ENCODE measurements at regions not wholly inside any gene's neighbourhood (a gene's known extent, or its start where the extent isn't known, plus 50 kb on each side); places are given as distances from the start of the nearest gene placed in this dataset.

DNA sequence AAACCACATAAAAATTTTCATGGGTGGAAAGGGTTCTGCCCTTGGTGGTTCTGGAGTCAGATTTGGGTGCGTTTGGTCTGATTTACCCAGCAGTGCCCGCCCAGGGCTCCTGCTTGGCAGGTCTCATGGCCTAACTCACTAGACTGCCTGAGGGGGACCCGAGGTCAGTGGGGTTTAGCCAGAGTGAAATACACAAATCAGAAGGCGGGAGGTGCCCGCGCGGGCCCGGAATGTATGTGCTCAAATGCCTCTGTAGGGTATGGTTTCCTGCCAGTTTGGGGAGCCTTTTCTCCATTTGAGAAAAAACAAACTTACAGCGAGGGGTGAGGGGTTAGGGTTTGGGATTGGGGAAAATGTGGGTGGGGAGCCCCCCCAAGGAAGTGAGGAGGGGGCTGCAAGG lies 70.9 kb upstream of the POLG start:
- H3K4me3 ChIP-seq (ENCODE audit: low read depth, low read length) = no peak overlapping the region
- DNase-seq (ENCODE audit: low read depth) = no peak
- TF ChIP-seq, protein P1, sequence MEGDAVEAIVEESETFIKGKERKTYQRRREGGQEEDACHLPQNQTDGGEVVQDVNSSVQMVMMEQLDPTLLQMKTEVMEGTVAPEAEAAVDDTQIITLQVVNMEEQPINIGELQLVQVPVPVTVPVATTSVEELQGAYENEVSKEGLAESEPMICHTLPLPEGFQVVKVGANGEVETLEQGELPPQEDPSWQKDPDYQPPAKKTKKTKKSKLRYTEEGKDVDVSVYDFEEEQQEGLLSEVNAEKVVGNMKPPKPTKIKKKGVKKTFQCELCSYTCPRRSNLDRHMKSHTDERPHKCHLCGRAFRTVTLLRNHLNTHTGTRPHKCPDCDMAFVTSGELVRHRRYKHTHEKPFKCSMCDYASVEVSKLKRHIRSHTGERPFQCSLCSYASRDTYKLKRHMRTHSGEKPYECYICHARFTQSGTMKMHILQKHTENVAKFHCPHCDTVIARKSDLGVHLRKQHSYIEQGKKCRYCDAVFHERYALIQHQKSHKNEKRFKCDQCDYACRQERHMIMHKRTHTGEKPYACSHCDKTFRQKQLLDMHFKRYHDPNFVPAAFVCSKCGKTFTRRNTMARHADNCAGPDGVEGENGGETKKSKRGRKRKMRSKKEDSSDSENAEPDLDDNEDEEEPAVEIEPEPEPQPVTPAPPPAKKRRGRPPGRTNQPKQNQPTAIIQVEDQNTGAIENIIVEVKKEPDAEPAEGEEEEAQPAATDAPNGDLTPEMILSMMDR (IDR thresholded peaks at IDR 0.05; ENCODE audit: insufficient read depth, low read depth, low read length, missing control alignments) = no peak

DNA sequence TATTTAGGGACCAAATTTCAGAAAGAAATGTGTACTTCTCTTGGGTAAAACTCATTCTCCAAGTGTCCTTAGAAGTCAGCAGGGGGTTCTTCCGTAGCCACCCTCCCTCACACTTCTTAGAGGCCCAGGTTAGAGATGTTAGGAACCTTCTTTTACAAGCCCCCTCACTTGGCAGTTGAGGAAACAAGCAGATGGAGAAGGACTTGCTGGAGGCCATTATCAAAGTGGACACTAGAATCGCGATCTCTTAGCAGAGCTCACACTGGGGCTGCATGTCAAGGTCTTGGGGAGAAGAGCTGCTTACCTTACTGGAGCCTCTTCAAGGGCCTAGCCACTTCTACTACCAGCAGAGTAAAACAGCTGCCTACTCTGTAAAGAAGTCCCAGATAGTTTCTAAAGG lies 69.4 kb upstream of the POLG start:
- no peak for DNase-seq (ENCODE audit: low read depth)
- no peak overlapping the region for H3K4me3 ChIP-seq (ENCODE audit: low read depth, low read length)
- TF ChIP-seq, protein P1 (IDR thresholded peaks at IDR 0.05; ENCODE audit: insufficient read depth, low read depth, low read length, missing control alignments) = no peak

DNA sequence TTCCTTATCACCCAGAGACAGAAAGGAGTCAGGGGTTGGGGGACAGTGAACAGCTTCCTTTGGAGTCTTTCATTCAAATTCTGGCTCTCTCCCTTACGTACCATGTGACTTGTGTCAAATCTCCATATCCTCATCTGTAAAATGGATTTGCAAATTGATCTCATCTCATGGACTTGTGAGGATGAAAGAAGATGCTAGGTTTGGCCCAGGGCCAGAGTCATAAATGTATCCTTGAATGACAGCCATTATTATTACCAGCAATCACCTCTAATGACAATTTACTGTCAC lies 67.8 kb upstream of the POLG start:
- TF ChIP-seq, protein P1 (IDR thresholded peaks at IDR 0.05; ENCODE audit: insufficient read depth, low read depth, low read length, missing control alignments) = no peak
- no peak for DNase-seq (ENCODE audit: low read depth)
- no peak overlapping the region for H3K4me3 ChIP-seq (ENCODE audit: low read depth, low read length)

DNA sequence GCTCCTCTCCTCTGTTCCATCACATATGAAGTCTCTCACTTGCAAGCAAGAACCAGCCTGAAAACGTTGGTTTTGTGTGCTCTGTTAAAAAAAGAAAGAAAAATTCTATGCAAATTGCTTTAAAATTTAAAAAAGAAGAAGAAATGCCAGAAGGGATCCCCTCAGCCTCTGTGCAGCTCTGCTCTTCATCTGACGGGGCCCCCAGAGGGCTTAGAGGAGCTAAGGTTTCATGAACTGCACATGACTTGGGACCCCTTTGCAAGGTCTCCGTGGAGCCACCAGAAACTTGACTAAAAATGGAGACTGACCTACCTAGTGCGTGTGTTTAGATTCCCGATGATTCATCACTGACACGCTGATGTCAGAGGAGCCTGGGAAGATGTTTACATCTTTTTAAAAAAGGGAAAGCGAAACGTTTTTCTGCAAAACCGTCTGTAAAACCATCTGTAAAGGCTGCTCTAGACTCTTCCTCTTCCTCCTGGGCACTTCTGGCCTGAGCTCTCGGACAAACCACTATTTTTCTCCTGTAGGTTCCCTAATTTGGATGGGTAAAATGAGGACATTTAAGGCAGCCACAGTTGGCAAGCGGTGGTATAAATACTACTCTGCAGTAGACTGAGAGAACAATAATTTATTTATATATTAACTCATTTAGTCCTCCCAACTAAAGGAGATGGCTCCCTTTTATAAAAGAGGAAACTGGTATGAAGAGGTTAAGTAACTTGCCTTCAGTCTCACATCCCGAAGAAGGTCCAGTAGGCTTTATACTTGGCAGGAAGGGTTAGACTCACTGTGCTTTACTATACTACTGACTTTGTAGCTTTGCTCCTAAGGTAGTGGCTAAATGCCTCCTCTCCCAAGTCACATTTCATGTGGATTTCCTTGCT lies 67.2 kb upstream of the POLG start:
- H3K4me3 ChIP-seq (ENCODE audit: low read depth, low read length) = peak overlapping the region; percentile 1
- DNase-seq (ENCODE audit: low read depth) = peak; percentile 28
- TF ChIP-seq, protein P1 (IDR thresholded peaks at IDR 0.05; ENCODE audit: insufficient read depth, low read depth, low read length, missing control alignments) = no peak

DNA sequence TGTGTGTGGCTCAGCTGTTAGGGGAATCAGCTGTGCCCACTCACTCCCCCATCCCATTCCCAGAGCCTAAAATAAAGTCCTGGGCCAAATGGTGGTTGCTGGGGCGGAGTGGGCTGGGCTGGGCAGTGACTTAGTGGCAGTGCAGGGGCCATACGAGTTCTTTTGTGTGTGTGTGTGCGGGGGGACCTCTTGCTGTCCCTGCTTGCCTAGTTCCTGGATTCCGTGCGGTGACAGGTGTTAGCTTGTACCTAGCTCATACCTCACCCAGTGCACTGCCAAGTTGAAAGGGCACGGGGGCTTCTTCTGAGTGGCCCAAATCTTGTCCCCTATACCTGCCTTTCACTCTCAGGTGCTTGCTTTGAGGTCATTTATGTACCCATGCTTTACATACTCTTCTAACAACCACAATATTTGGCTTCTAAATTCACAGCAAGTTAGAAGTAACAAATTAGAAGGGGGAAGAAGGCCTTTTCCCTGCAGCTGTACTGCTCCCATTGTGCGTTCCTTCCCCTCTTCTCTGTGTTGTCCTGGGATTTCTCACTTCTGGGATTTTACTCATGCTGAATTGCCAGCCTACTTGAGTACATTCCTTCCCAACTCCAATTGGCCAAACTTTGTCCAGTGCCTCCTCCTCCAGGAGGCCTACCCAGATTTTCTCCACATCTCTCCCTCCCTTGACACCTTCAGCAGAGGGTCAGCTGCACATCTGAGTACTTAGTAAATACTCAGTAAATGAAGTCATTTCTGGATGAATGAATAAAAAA lies 66.3 kb upstream of the POLG start:
- no peak for DNase-seq (ENCODE audit: low read depth)
- H3K4me3 ChIP-seq (ENCODE audit: low read depth, low read length) = peak overlapping the region; percentile 63
- TF ChIP-seq, protein P1 (IDR thresholded peaks at IDR 0.05; ENCODE audit: insufficient read depth, low read depth, low read length, missing control alignments) = no peak

DNA sequence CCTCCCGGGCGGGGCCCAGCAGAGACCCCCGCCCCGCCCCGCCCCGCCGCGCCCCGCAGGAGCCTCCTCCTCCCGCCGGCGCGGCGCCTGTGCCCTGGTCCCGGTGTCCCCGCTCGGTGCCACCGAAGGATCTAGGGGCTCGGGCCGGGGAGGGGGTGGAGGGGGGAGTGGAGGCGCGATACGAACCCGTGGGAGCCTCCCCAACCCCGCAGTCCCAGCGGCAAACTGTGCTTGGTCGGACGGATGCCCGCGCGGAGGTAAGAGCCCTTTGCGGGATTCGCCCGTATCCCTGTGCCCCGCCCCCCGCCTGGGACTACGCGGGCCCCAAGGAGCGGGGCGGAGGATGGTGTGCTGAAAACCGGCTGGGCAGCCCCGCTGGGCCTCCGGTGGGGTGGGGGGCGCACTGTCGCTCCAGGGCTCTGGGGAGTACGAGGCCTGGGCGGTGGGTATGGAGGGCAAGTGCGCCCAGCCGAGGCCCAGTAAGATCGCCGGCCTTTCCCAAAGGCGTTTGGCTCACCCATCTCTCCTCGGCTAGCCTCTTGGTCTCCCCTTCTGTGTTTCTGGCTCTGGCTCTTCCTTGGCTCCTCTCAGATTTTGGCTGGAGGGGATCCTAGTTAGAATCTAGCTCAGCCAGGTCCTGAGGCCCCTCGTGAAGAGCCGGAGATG lies 65.6 kb upstream of the POLG start:
- peak overlapping the region; percentile 63 for H3K4me3 ChIP-seq (ENCODE audit: low read depth, low read length)
- TF ChIP-seq, protein P1 (IDR thresholded peaks at IDR 0.05; ENCODE audit: insufficient read depth, low read depth, low read length, missing control alignments) = no peak
- DNase-seq (ENCODE audit: low read depth) = no peak

All from GM12865 (cell line).